Loucy (cell line): ENCODE measurements at regions not wholly inside any gene's neighbourhood (a gene's known extent, or its start where the extent isn't known, plus 50 kb on each side); places are given as distances from the start of the nearest gene placed in this dataset.

Experiments used
- CTCF ChIP-seq: fragments of 200-600 bp; sonication (generic); conservative IDR thresholded peaks from 2 replicates; pipeline ENCODE4 v1.5.1; 2014; ENCODE audit warnings: mild to moderate bottlenecking, antibody characterized with exemption, low read length
- EZH2phosphoT487 ChIP-seq: fragments of 200-600 bp; IDR thresholded peaks from 2 replicates; pipeline ENCODE4 v1.6.1; 2018; ENCODE audit warnings: antibody characterized with exemption, mild to moderate bottlenecking, moderate library complexity, borderline replicate concordance

DNA sequence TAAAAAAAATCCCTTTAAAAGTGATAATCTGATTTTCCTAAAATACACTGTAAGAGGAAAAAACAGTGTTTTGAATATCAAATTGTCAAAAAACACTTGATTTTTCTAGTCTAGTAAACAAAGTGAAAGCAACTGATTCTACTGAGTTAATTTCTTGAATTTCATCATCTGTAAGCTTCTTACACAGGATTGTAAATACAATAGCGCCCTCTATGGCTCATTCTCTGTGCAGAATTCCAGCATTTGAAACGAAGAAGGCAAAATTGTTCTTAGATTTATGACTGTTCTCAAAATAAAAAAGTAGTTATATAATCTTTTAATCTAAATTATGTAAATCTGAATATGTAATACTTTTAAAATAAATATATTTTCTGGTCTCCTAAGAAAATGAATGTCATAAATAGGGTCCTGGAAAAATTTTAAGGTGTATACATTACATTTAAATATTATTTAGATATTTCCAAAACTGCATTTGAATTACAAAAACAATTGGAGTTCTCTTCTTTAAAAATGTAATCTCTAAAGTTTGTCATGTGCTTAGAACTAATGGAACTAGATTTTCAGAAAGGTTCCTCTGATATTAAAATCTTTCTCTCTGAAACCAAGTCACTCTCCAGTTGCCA lies 176.9 kb upstream of the MC4R start:
- peak; percentile 87 for TF ChIP-seq CTCF
- no peak for TF ChIP-seq EZH2phosphoT487
